ENCODE measurements at regions not wholly inside any gene's neighbourhood (a gene's known extent, or its start where the extent isn't known, plus 50 kb on each side); places are given as distances from the start of the nearest gene placed in this dataset.

DNA sequence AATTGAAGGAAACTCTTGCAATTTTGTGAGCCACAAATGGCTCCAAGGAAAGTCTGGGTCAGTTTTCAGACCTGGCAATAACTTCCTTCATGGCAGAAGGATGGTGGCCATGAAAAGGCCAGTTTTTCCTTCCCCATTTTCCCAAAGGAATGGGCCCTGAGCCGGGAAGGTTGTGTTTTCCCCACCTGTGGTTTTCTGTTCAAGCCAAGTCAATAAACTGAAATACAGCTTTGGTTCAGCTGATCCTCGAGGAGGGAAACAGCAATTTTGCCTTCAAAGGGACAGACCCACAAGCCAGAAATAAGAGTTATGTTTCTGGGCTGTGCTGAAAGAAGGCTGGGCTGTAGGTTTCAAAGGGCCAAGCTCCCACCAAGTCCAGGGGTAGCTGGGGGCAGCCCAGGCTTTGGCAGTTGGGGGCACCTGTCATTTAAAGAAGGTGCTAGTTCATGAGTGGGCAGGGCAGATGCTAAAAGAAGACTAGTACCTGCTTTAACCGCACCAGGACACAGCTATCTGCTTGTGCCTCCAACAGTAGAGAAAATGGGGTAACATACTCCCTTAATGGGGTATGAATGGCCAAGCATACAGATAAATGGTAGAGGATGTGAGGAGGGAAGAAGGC lies 97.0 kb downstream of the TTC32 start:
- TF ChIP-seq, protein P1, sequence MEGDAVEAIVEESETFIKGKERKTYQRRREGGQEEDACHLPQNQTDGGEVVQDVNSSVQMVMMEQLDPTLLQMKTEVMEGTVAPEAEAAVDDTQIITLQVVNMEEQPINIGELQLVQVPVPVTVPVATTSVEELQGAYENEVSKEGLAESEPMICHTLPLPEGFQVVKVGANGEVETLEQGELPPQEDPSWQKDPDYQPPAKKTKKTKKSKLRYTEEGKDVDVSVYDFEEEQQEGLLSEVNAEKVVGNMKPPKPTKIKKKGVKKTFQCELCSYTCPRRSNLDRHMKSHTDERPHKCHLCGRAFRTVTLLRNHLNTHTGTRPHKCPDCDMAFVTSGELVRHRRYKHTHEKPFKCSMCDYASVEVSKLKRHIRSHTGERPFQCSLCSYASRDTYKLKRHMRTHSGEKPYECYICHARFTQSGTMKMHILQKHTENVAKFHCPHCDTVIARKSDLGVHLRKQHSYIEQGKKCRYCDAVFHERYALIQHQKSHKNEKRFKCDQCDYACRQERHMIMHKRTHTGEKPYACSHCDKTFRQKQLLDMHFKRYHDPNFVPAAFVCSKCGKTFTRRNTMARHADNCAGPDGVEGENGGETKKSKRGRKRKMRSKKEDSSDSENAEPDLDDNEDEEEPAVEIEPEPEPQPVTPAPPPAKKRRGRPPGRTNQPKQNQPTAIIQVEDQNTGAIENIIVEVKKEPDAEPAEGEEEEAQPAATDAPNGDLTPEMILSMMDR (conservative IDR thresholded peaks at IDR 0.05; ENCODE audit: low read depth, low read length), result no peak
- TF ChIP-seq EZH2phosphoT487 (IDR thresholded peaks at IDR 0.05; ENCODE audit: borderline replicate concordance, low read length) (no peak), EZH2 (IDR thresholded peaks at IDR 0.05; ENCODE audit: low read length, unreplicated experiment) (no peak)

Measured in PC-3 (cell line).